T-helper 2 cell treated with Interferon-gamma antibody and Interleukin-4, amounts not matched to agents 5 μg/mL and 100 μg/mL, for 36 hours (primary cell): ENCODE measurements at regions not wholly inside any gene's neighbourhood (a gene's known extent, or its start where the extent isn't known, plus 50 kb on each side); places are given as distances from the start of the nearest gene placed in this dataset.

Experiments
- DNase-seq: peaks from one replicate; pipeline ENCODE4 v3.0.0; 2021; ENCODE audit warnings: low spot score
- H3K27ac Mint-ChIP-seq: one replicate; pipeline ENCODE4 v1.8.0; 2021; ENCODE audit warnings: mild to moderate bottlenecking, mixed read lengths
- H3K27me3 Mint-ChIP-seq: one replicate; pipeline ENCODE4 v1.8.0; 2021; ENCODE audit warnings: low read depth, mixed read lengths
- H3K36me3 Mint-ChIP-seq: one replicate; pipeline ENCODE4 v1.8.0; 2021; ENCODE audit warnings: low read depth, mixed read lengths
- H3K4me1 Mint-ChIP-seq: one replicate; pipeline ENCODE4 v1.8.0; 2021; ENCODE audit warnings: low read depth, mixed read lengths
- H3K4me3 Mint-ChIP-seq: one replicate; pipeline ENCODE4 v1.8.0; 2022; ENCODE audit warnings: mild to moderate bottlenecking, moderate library complexity, mixed read lengths
- H3K9me3 Mint-ChIP-seq: one replicate; pipeline ENCODE4 v1.8.0; 2021; ENCODE audit warnings: mixed read lengths

GRCh38 chr4:189313861-189314513, 626.7 kb upstream of the FRG1 start:
- Mint-ChIP-seq H3K9me3 (peaks cover 6% of the 10 kb centered on the region), H3K27me3 (no peaks in the 10 kb centered on the region), H3K36me3 (no peaks in the 10 kb centered on the region), H3K4me3 (no peak overlapping the region), H3K4me1 (no peaks in the 10 kb centered on the region), H3K27ac (no peak overlapping the region)
- no peak for DNase-seq

DNA sequence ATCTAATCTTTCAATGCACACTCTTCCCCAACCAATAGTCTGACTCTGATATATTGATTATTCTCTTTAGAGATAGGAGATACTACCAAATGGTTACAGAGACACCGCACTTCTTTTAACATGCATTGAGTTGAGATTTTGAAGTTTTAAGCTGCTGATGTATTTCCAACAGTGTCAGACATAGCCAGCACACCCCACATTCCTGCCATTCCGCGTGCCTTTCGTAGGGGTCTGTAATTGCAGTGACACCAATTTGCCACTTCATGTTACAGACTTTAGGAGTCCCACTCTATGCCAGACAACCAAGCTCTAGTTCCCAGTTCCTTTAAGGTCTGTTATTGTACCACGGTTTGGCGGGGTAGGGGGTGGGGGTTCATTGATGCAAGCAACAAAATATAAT, 618.2 kb upstream of the FRG1 start:
- peaks cover 19% of the 10 kb centered on the region for H3K9me3 Mint-ChIP-seq
- no peak overlapping the region for H3K27ac Mint-ChIP-seq
- no peak overlapping the region for H3K4me3 Mint-ChIP-seq
- no peak for DNase-seq
- no peaks in the 10 kb centered on the region for H3K27me3 Mint-ChIP-seq
- H3K36me3 Mint-ChIP-seq = no peaks in the 10 kb centered on the region
- no peaks in the 10 kb centered on the region for H3K4me1 Mint-ChIP-seq

- Mint-ChIP-seq H3K27ac (no peak overlapping the region), H3K4me3 (no peak overlapping the region), H3K4me1 (no peaks in the 10 kb centered on the region), H3K9me3 (peaks cover 24% of the 10 kb centered on the region), H3K36me3 (no peaks in the 10 kb centered on the region), H3K27me3 (no peaks in the 10 kb centered on the region)
- no peak for DNase-seq
Observed at GRCh38 chr4:189341881-189342280, 598.8 kb upstream of the FRG1 start.

- peaks cover 9% of the 10 kb centered on the region for H3K9me3 Mint-ChIP-seq
- H3K4me1 Mint-ChIP-seq = no peaks in the 10 kb centered on the region
- no peaks in the 10 kb centered on the region for H3K27me3 Mint-ChIP-seq
- H3K4me3 Mint-ChIP-seq = no peak overlapping the region
- DNase-seq = no peak
- no peak overlapping the region for H3K27ac Mint-ChIP-seq
- H3K36me3 Mint-ChIP-seq = no peaks in the 10 kb centered on the region
Observed at GRCh38 chr4:189355590-189355989, 585.1 kb upstream of the FRG1 start.

GRCh38 chr4:189362364-189362763, 578.3 kb upstream of the FRG1 start:
- Mint-ChIP-seq H3K9me3 (peaks cover 9% of the 10 kb centered on the region), H3K36me3 (no peaks in the 10 kb centered on the region), H3K4me3 (no peak overlapping the region), H3K27me3 (no peaks in the 10 kb centered on the region), H3K27ac (no peak overlapping the region), H3K4me1 (no peaks in the 10 kb centered on the region)
- DNase-seq = no peak

- Mint-ChIP-seq H3K27ac (no peak overlapping the region), H3K4me3 (no peak overlapping the region), H3K27me3 (no peaks in the 10 kb centered on the region), H3K9me3 (peaks cover 15% of the 10 kb centered on the region), H3K36me3 (no peaks in the 10 kb centered on the region), H3K4me1 (no peaks in the 10 kb centered on the region)
- no peak for DNase-seq
Observed at GRCh38 chr4:189364032-189364449, 576.6 kb upstream of the FRG1 start.

DNA sequence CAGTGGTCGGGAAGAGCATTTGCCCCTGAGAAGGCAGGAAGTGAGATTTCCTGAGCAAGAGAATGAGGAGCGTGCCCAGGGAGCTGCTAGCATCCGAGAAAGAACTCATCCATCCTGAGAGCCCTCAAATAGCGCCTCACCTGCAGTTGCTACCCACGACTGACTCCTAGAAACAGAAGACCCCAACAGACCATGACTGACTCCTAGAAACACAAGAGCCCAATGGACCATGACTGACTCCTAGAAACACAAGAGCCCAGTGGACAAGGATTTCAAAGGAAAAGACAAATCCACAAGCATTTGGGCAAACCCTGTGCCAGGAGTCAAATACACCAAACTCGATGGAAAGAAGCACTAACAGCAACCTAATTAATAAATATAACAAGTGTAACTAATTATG, 575.2 kb upstream of the FRG1 start:
- H3K36me3 Mint-ChIP-seq = no peaks in the 10 kb centered on the region
- no peaks in the 10 kb centered on the region for H3K4me1 Mint-ChIP-seq
- H3K27ac Mint-ChIP-seq = no peak overlapping the region
- no peak for DNase-seq
- H3K27me3 Mint-ChIP-seq = no peaks in the 10 kb centered on the region
- H3K4me3 Mint-ChIP-seq = no peak overlapping the region
- peaks cover 15% of the 10 kb centered on the region for H3K9me3 Mint-ChIP-seq

- H3K9me3 Mint-ChIP-seq = peaks cover 11% of the 10 kb centered on the region
- H3K4me3 Mint-ChIP-seq = no peak overlapping the region
- no peaks in the 10 kb centered on the region for H3K4me1 Mint-ChIP-seq
- DNase-seq = no peak
- no peaks in the 10 kb centered on the region for H3K36me3 Mint-ChIP-seq
- H3K27ac Mint-ChIP-seq = no peak overlapping the region
- H3K27me3 Mint-ChIP-seq = no peaks in the 10 kb centered on the region
Observed at GRCh38 chr4:189367832-189368231, 572.8 kb upstream of the FRG1 start.

DNA sequence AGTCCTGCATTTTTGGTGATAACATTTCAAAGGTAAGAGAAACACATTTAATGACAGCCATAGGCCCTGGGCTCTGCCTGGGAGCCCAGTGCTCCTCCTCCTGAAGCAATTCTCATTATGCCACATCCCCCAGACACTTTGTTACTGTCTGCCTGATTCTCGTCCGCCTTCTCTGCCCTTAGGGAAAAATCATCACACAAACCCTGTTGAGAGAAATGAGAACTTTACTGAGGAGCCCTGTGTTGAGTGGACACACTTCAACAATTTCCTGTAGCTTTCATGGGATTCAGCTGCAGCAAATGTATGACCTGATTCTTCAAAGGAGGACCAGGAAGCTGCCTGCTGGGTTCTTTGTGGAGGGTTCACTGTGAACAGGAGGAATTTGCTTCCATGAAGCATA, 566.5 kb upstream of the FRG1 start:
- DNase-seq = no peak
- H3K27ac Mint-ChIP-seq = no peak overlapping the region
- no peaks in the 10 kb centered on the region for H3K27me3 Mint-ChIP-seq
- no peaks in the 10 kb centered on the region for H3K4me1 Mint-ChIP-seq
- H3K9me3 Mint-ChIP-seq = peaks cover 9% of the 10 kb centered on the region
- H3K4me3 Mint-ChIP-seq = no peak overlapping the region
- H3K36me3 Mint-ChIP-seq = no peaks in the 10 kb centered on the region

DNA sequence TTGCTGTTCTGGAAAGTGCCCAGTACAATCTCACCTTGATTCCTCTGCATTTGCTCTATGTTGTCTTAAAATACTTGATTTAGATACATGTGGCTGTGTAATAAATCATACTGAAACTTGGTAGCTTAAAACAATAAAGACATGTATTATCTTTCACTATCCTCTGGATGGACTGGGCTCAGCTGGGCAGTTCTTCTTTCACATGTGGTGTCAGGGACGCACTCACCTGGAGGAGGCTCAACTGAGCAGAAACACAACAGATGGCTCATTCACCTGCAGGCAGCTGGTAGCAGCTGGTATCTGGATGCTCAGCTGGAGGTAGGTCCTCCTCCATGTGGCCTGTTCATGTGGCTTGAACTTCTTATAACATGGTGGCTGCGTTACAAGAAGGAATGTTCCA, 563.8 kb upstream of the FRG1 start:
- no peaks in the 10 kb centered on the region for H3K36me3 Mint-ChIP-seq
- no peak overlapping the region for H3K27ac Mint-ChIP-seq
- peaks cover 9% of the 10 kb centered on the region for H3K9me3 Mint-ChIP-seq
- no peak for DNase-seq
- H3K4me1 Mint-ChIP-seq = no peaks in the 10 kb centered on the region
- H3K27me3 Mint-ChIP-seq = no peaks in the 10 kb centered on the region
- no peak overlapping the region for H3K4me3 Mint-ChIP-seq

- no peak overlapping the region for H3K27ac Mint-ChIP-seq
- H3K36me3 Mint-ChIP-seq = no peaks in the 10 kb centered on the region
- no peaks in the 10 kb centered on the region for H3K4me1 Mint-ChIP-seq
- H3K4me3 Mint-ChIP-seq = no peak overlapping the region
- H3K9me3 Mint-ChIP-seq = peaks cover 9% of the 10 kb centered on the region
- no peaks in the 10 kb centered on the region for H3K27me3 Mint-ChIP-seq
- no peak for DNase-seq
Observed at GRCh38 chr4:189377569-189377968, 563.1 kb upstream of the FRG1 start.

GRCh38 chr4:189385098-189385497, 555.6 kb upstream of the FRG1 start:
- Mint-ChIP-seq H3K27me3 (no peaks in the 10 kb centered on the region), H3K36me3 (no peaks in the 10 kb centered on the region), H3K4me1 (no peaks in the 10 kb centered on the region)

DNA sequence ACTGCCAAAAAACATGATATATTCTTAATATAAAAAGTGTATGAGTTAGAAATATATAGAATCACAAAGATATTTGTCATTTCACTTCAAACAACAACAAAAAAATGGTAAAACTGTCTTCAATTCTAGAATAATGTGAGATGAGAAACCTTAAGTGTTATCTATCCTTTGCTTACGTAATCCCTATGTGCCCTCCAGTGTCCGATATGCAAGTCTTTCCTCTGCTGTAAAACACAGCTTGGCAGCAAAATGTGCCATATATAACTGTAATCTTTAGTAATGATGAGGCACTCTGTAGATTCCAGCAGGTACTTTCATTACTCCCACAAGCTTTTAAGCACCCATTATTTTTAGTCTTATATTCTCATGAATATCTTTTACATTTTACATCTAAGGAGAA, 555.1 kb upstream of the FRG1 start:
- no peaks in the 10 kb centered on the region for H3K4me1 Mint-ChIP-seq
- peaks cover 10% of the 10 kb centered on the region for H3K9me3 Mint-ChIP-seq
- no peak overlapping the region for H3K27ac Mint-ChIP-seq
- H3K27me3 Mint-ChIP-seq = no peaks in the 10 kb centered on the region
- H3K36me3 Mint-ChIP-seq = no peaks in the 10 kb centered on the region
- no peak overlapping the region for H3K4me3 Mint-ChIP-seq
- DNase-seq = no peak

More at GRCh38 chr4:189385098-189385497, 555.6 kb upstream of the FRG1 start:
- no peak for DNase-seq
- H3K9me3 Mint-ChIP-seq = peaks cover 10% of the 10 kb centered on the region
- no peak overlapping the region for H3K27ac Mint-ChIP-seq
- H3K4me3 Mint-ChIP-seq = no peak overlapping the region

- no peaks in the 10 kb centered on the region for H3K36me3 Mint-ChIP-seq
- peaks cover 22% of the 10 kb centered on the region for H3K9me3 Mint-ChIP-seq
- H3K4me3 Mint-ChIP-seq = no peak overlapping the region
- no peak for DNase-seq
- H3K27me3 Mint-ChIP-seq = no peaks in the 10 kb centered on the region
- no peak overlapping the region for H3K27ac Mint-ChIP-seq
- no peaks in the 10 kb centered on the region for H3K4me1 Mint-ChIP-seq
Observed at GRCh38 chr4:189396435-189396834, 544.2 kb upstream of the FRG1 start.

DNA sequence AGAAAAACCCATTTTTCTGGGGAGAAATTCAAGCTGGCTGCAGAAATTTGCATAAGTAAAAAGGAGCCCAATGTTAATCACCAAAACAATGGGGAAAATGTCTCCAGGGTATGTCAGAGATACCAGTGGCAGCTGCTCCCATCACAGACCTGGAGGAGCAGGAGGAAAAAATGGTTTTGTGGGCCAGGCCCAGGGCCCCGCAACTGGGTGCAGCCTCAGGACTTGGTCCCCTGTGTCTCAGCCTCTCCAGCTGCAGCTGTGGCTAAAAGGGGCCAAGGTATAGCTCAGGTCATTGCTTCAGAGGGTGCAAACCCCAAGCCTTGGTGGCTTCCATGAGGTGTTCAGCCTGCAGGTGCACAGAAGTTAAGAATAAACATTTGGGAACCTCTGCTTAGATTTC, 536.4 kb upstream of the FRG1 start:
- Mint-ChIP-seq H3K27ac (no peak overlapping the region), H3K9me3 (peaks cover 12% of the 10 kb centered on the region), H3K36me3 (no peaks in the 10 kb centered on the region), H3K4me1 (no peaks in the 10 kb centered on the region), H3K27me3 (no peaks in the 10 kb centered on the region), H3K4me3 (no peak overlapping the region)
- no peak for DNase-seq
